ENCODE measurements at regions not wholly inside any gene's neighbourhood (a gene's known extent, or its start where the extent isn't known, plus 50 kb on each side); places are given as distances from the start of the nearest gene placed in this dataset.

DNA sequence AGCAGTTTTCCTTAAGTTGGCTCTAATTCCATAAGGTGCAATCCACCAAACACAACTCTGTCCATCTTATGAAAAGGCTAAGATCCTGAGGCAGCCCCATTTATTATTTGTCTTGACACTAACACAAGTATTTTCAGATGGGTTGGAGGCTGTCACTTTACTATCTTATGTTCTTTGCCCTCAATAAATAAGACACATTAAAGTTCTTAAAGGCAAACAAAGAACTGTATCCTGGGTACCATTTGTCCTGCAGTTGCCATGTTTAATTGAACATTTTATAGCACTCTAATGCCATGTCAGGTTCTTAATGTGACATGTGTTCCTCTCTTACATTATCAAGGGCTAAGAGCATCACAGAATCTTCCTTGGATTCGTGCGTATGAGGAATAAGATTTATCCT is 189.5 kb upstream of the SNX2 start:
- TF ChIP-seq, protein P1, sequence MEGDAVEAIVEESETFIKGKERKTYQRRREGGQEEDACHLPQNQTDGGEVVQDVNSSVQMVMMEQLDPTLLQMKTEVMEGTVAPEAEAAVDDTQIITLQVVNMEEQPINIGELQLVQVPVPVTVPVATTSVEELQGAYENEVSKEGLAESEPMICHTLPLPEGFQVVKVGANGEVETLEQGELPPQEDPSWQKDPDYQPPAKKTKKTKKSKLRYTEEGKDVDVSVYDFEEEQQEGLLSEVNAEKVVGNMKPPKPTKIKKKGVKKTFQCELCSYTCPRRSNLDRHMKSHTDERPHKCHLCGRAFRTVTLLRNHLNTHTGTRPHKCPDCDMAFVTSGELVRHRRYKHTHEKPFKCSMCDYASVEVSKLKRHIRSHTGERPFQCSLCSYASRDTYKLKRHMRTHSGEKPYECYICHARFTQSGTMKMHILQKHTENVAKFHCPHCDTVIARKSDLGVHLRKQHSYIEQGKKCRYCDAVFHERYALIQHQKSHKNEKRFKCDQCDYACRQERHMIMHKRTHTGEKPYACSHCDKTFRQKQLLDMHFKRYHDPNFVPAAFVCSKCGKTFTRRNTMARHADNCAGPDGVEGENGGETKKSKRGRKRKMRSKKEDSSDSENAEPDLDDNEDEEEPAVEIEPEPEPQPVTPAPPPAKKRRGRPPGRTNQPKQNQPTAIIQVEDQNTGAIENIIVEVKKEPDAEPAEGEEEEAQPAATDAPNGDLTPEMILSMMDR (IDR thresholded peaks at IDR 0.05), result no peak
- no peak for TF ChIP-seq POLR2A (IDR thresholded peaks at IDR 0.05)
